C4-2B (cell line): ENCODE measurements at regions not wholly inside any gene's neighbourhood (a gene's known extent, or its start where the extent isn't known, plus 50 kb on each side); places are given as distances from the start of the nearest gene placed in this dataset.

Source experiments
- H3K27ac ChIP-seq: fragments of 450-650 bp; 2 replicates; pipeline ENCODE4 v1.5.1; 2017
- ZFX ChIP-seq: fragments of 450-650 bp; IDR thresholded peaks from 2 replicates; pipeline ENCODE4 v1.6.1; 2017
- TF ChIP-seq, protein P1 (sequence below): fragments of 450-650 bp; conservative IDR thresholded peaks from 2 replicates; pipeline ENCODE4 v1.5.1; 2017; ENCODE audit warnings: mild to moderate bottlenecking

GRCh38 chr2:16323551-16324543, 341.8 kb downstream of the CYRIA start:
- no peak overlapping the region for H3K27ac ChIP-seq
- TF ChIP-seq, protein P1, sequence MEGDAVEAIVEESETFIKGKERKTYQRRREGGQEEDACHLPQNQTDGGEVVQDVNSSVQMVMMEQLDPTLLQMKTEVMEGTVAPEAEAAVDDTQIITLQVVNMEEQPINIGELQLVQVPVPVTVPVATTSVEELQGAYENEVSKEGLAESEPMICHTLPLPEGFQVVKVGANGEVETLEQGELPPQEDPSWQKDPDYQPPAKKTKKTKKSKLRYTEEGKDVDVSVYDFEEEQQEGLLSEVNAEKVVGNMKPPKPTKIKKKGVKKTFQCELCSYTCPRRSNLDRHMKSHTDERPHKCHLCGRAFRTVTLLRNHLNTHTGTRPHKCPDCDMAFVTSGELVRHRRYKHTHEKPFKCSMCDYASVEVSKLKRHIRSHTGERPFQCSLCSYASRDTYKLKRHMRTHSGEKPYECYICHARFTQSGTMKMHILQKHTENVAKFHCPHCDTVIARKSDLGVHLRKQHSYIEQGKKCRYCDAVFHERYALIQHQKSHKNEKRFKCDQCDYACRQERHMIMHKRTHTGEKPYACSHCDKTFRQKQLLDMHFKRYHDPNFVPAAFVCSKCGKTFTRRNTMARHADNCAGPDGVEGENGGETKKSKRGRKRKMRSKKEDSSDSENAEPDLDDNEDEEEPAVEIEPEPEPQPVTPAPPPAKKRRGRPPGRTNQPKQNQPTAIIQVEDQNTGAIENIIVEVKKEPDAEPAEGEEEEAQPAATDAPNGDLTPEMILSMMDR = no peak
- TF ChIP-seq ZFX = no peak

DNA sequence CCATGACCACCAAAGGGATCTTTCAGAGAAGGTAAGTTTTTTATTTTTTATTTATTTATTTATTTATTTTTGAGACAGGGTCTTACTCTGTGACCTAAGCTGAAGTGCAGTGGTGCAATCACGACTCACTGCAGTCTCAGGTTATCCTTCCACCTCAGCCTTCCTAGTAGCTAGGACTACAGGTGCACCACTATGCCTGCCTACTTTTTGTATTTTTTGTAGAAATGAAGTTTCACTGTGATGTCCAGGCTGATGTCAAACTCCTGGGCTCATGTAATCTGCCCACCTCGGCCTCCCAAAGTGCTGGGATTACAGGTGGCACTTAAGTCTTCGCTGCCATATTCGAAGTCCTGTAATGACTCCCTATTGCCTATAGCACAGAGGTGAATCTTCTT, 342.5 kb downstream of the CYRIA start:
- TF ChIP-seq, protein P1 = no peak
- TF ChIP-seq ZFX = no peak
- H3K27ac ChIP-seq = no peak overlapping the region

- H3K27ac ChIP-seq = no peak overlapping the region
Measured at GRCh38 chr2:16322308-16323125, 343.1 kb downstream of the CYRIA start.

GRCh38 chr2:16321872-16322271, 343.8 kb downstream of the CYRIA start:
- no peak overlapping the region for H3K27ac ChIP-seq
- TF ChIP-seq ZFX = no peak
- TF ChIP-seq, protein P1 = no peak

More at GRCh38 chr2:16322308-16323125, 343.1 kb downstream of the CYRIA start:
- no peak for TF ChIP-seq ZFX
- TF ChIP-seq, protein P1 = no peak

- TF ChIP-seq ZFX = no peak
- TF ChIP-seq, protein P1 = no peak
- no peak overlapping the region for H3K27ac ChIP-seq
Measured at GRCh38 chr2:16321256-16321655, 344.4 kb downstream of the CYRIA start.

DNA sequence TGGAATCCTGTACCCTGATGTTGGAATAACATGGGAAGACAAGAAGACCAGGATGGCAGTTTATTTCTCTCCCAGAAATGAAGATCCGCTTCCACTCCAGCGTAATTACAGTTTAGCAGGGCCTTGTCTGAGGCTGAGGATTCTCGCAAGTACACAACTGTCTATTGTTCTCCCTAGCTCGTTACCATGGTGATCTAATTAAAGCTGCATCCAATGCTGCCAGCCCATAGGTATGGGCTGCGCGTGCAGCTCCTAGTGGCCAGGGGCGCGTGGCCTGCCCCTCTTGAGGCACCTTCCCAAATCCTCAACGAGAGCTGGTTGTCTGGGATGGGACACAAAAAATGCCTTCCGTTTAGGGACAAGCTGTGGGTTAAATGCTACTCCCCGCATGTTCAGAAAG, 344.9 kb downstream of the CYRIA start:
- TF ChIP-seq ZFX = no peak
- TF ChIP-seq, protein P1 = no peak

More for the DNA sequence above, 344.9 kb downstream of the CYRIA start:
- no peak overlapping the region for H3K27ac ChIP-seq
